Left cardiac atrium (tissue), 4 donors: ENCODE measurements at regions not wholly inside any gene's neighbourhood (a gene's known extent, or its start where the extent isn't known, plus 50 kb on each side); places are given as distances from the start of the nearest gene placed in this dataset.

Experiments used
- ATAC-seq, 2 donors: fragments of 200-7000 bp; cut with Tn5 transposase; one replicate each; pipeline ENCODE4 v1.9.1; 2020; ENCODE audit warnings: mild to moderate bottlenecking in 2 of 2, moderate library complexity in 2 of 2
- DNase-seq: peaks from one replicate; pipeline ENCODE4 v3.0.0-alpha.2; 2020
- intact Hi-C, 2 donors: fragments of 100-400 bp; cut with DNase I; formaldehyde crosslinking; loops; one replicate each; pipeline versions ENCODE4 v1.14.1 to v1.15.1; 2022 to 2023
- donor health status: DM: no; HTN: yes; CAD: no.
- donor health status: DM: no; HTN: yes; CAD: no; lungs with severe emphysema.
- donor health status: DM: yes; HTN: yes; CAD: no.
- donor health status: Dilated cardiomyopathy.

GRCh38 chr5:8769631-8770030 lies 776.2 kb downstream of the SEMA5A start:
- intact Hi-C loops: no loop called here

GRCh38 chr5:8770431-8770830 lies 775.4 kb downstream of the SEMA5A start:
- ATAC-seq (no peak), DNase-seq (no peak)
- intact Hi-C loops: no loop called here

More at GRCh38 chr5:8769631-8770030, 776.2 kb downstream of the SEMA5A start:
- ATAC-seq (no peak), DNase-seq (no peak)

- ATAC-seq (no peak), DNase-seq (no peak)
- intact Hi-C loops: no loop called here
These were observed 772.7 kb downstream of the SEMA5A start for GRCh38 chr5:8773046-8773615.

- ATAC-seq (no peak), DNase-seq (no peak)
- intact Hi-C loops: no loop called here
These were observed 761.2 kb downstream of the SEMA5A start for GRCh38 chr5:8784692-8785091.

GRCh38 chr5:8788246-8788645 lies 757.6 kb downstream of the SEMA5A start:
- DNase-seq: no peak
- ATAC-seq: no peak

DNA sequence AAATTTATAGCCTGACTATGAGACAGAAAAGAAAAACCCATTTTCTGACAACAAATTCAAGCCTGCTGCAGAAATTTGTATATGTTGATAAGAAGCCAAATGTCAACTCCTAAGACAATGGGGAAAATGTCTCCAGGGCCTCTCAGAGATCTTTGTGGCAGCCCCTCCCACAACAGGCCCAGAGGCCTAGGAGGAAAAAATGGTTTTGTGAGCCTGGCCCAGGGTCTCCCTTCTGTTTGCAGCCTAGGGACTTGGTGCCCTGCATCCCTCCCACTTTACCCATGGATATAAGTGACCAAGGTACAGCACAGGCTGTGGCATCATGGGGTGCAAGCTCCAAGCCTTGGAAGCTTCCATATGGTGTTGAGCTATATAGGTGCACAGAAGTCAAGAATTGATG lies 740.2 kb downstream of the SEMA5A start:
- intact Hi-C loops: no loop called here

More at GRCh38 chr5:8788246-8788645, 757.6 kb downstream of the SEMA5A start:
- intact Hi-C loops: no loop called here

GRCh38 chr5:8807636-8808035 lies 738.2 kb downstream of the SEMA5A start:
- intact Hi-C loops: no loop called here
- DNase-seq: no peak
- no peak for ATAC-seq

More for the DNA sequence above, 740.2 kb downstream of the SEMA5A start:
- ATAC-seq: no peak
- no peak for DNase-seq

GRCh38 chr5:8811581-8811980 lies 734.3 kb downstream of the SEMA5A start:
- ATAC-seq (no peak), DNase-seq (no peak)
- intact Hi-C loops: no loop called here

GRCh38 chr5:8813180-8813579 lies 732.7 kb downstream of the SEMA5A start:
- intact Hi-C loops: no loop called here
- DNase-seq (no peak), ATAC-seq (no peak)

DNA sequence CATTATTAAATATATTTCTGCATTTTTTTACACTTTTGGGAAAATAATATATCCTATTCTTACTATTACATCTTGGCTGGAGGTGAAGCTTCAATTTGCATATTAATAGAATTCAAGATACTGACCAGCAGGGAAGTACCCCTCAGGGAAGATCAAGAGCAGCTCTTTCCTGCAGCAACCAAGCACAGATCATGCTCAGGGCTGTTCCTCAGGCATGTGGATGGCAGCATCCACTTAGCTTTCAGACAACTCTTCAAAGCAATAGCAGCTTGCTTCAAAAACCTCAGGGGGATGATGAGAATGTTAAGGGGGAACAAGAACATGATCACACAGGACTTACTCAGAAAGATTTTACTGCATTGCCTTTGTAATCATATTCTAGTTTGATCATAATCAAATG lies 731.8 kb downstream of the SEMA5A start:
- ATAC-seq (no peak), DNase-seq (no peak)
- intact Hi-C loops: no loop called here

DNA sequence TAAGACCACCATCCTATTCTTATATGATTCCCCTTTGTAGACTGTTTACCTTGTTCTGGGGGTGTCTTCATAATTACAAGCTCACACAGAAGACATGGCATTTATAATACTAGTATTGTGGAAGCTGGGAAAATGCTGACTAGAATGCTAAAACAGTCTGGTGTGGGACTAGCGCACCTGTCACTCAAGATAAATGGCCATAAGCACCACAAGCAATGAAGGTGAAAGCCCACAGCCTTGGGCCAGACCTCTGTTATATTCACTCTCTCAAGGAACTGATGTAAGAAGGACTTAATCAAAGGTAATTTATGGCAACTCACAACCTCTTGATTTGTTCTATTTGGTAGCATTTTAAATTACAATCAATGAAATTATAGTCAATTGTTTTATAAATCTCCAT lies 721.5 kb downstream of the SEMA5A start:
- DNase-seq: no peak
- intact Hi-C loops: no loop called here
- ATAC-seq: no peak

DNA sequence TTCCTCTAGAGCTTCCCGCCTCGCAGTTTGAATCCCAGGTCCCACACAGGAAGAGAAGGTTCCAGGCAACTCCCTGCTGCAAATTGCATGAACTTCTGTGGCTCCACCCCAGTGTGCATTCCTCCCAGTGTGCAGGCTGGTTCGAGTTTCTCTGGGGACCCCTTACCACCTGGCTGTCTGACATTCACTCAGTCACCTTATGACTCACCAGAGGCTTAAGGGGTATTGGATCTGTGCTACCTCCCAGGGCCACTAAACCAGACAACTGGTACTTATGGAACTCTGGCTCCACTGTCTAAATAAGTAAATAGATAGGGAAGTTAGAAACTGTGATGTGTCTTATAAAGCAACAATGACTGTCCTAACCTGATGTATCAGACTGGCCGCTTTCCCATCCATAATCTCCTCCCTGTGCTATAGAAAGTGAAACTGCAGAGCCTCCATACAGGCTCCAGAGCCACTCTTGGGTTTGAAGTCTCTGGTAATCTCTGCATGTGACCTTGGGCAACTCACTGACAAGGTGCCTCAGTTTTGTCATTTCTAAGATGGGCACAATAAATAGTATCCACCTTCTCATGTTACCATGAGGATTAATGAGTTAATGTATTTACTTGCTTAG lies 720.6 kb downstream of the SEMA5A start:
- intact Hi-C loops: no loop called here
- ATAC-seq: no peak
- DNase-seq: no peak

- no peak for DNase-seq
- no peak for ATAC-seq
- intact Hi-C loops: no loop called here
These were observed 719.4 kb downstream of the SEMA5A start for GRCh38 chr5:8826508-8826907.

DNA sequence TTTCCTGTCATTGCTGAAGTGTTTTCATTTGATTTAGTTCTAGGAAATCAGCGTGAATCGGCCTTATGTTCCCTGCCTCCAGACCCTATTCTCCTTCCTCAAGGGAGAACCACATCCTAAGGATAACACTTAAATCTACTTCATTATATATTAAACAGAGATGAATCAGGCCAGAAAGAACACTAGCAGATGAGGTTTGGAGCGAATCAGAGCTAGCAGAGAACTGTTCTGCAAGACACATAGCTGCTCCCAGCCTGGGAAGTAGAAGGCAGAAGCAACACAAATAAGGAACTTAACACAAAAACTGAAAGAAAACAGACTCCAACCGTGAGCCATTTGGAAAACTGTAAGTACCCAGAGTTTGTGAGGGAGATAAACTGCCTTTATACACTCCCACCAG lies 718.2 kb downstream of the SEMA5A start:
- intact Hi-C loops: no loop called here

GRCh38 chr5:8828596-8829322 lies 717.1 kb downstream of the SEMA5A start:
- no peak for DNase-seq
- intact Hi-C loops: no loop called here
- ATAC-seq: peak in 1 of 2 donors; percentile 43

More for the DNA sequence above, 718.2 kb downstream of the SEMA5A start:
- ATAC-seq (no peak), DNase-seq (no peak)

- ATAC-seq (peak; percentile 81 to 97), DNase-seq (peak; percentile 52)
- intact Hi-C loops: no loop called here
These were observed 716.4 kb downstream of the SEMA5A start for GRCh38 chr5:8829323-8830029.

DNA sequence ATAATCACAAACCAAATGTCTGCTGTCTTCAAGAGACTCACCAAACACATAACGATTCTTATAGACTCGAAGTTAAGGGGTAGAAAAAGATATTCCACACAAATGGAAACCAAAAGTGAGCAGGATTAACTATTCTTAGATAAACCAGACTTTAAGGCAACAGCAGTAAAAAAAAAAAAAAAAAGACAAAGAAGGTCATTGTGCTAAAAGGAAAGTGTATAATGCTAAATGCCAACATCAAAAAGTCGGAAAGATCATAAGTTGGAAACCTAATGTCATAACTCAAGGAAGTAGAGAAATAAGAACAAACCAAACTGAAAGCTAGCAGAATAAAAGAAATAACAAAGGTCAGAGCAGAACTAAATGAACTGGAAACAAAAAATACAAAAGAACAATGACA lies 714.6 kb downstream of the SEMA5A start:
- intact Hi-C loops: no loop called here
- ATAC-seq (no peak), DNase-seq (no peak)

- ATAC-seq (no peak), DNase-seq (no peak)
- intact Hi-C loops: no loop called here
These were observed 714.0 kb downstream of the SEMA5A start for GRCh38 chr5:8831854-8832253.

DNA sequence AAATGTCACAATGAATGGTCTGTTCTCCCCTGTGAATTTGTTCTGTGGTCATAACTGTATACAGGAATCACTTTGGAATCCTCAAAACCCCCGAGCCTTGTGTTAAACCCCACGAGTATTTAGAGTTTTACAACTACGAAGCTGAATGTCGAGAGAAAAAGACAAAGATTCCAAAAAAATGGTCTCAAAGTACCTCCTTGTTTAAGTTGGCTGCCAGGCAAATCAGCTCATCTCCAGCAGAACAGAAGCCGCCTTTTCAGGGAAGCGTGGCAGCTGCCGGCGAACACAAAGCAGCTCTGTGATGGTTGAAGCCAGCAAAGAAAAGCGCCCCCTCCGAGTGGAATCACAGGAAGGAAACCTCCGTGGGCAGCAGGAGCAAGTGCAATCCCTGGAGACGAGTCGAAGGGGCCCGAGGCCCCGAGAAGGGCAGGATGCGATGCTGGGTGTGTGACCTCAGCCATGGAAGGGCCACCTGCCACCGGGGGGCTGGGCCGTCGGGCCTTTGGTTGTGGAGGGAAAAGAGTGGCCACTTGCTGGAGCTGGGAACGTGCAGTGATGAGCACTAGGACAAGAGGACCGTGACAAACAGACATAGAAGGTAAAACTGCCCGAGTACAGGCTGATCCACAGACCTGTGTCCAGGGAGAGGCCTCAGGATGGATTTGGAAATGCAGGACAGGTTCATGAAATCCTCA lies 706.4 kb downstream of the SEMA5A start:
- no peak for ATAC-seq
- DNase-seq: no peak
- intact Hi-C loops: no loop called here

- intact Hi-C loops: no loop called here
- ATAC-seq: no peak
- DNase-seq: no peak
These were observed 705.6 kb downstream of the SEMA5A start for GRCh38 chr5:8840237-8840636.
